Heart left ventricle (tissue), 13 donors: ENCODE measurements at regions not wholly inside any gene's neighbourhood (a gene's known extent, or its start where the extent isn't known, plus 50 kb on each side); places are given as distances from the start of the nearest gene placed in this dataset.

Source experiments
- POLR2A ChIP-seq, 2 donors: fragments of 450-650 bp; IDR thresholded peaks; one replicate each; pipeline ENCODE4 v1.6.1; 2017; ENCODE audit warnings: antibody characterized with exemption in 2 of 2, mild to moderate bottlenecking in 2 of 2, moderate library complexity in 2 of 2
- TF ChIP-seq, protein P1 (sequence below), 12 donors: fragments of 200-600 bp; sonication (generic) in 4 of 12; IDR thresholded peaks; one replicate each; pipeline versions ENCODE4 v1.5.0 to v1.8.0; 2018 to 2022; ENCODE audit warnings: antibody characterized with exemption in 12 of 12, mild to moderate bottlenecking in 5 of 12
- donor health status: ischemic (EF 13 %, LVEDD 7.1; RV severe dilation, severe dysfunction).
- donor health status: DM: no; HTN: yes; CAD: no.
- donor health status: DM: no; HTN: no; CAD: no.
- donor health status: ischemic (EF 25% LVEDD 6.9; RV normal size, moderate dysfunction).
- donor health status: ischemic (EF 25% LVEDD 5.7; RV mildly dilated, moderate dysfunction).
- donor health status: ischemic (EF 35%, LVEDD 5.7; RV mildly dilated, moderate dysfunction).
- donor health status: nonischemic (EF 11% LVEDD 7.7; RV severe dilation, severe dysfunction).
- donor health status: DM: yes; HTN: yes; CAD: no.
- donor health status: PGD.
- donor health status: ischemic (EF 29% LVEDD 5.4; RV normal size, mild dysfunction).
- donor health status: nonischemic (EF 23%, LVEDD 6.1; RV moderate dilation, normal function).

DNA sequence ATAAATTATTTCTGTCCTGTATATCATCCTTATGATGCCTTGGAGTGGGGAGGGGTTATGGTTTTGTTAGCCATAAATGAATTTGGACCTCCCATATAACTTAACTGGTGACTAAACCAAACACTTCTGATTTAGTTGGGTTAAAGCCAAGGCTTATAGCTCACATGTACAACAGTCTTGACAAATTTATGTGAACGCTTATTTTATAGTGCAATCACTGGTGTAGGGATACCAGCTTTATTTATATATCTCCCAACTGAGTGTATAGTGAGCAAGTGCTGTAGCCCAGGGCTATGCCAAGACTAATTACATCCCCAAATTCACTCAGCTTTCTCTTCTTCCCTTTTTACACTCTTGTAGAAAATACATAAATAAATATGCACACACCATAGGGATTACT lies 956.2 kb downstream of the SORCS3 start:
- TF ChIP-seq, protein P1, sequence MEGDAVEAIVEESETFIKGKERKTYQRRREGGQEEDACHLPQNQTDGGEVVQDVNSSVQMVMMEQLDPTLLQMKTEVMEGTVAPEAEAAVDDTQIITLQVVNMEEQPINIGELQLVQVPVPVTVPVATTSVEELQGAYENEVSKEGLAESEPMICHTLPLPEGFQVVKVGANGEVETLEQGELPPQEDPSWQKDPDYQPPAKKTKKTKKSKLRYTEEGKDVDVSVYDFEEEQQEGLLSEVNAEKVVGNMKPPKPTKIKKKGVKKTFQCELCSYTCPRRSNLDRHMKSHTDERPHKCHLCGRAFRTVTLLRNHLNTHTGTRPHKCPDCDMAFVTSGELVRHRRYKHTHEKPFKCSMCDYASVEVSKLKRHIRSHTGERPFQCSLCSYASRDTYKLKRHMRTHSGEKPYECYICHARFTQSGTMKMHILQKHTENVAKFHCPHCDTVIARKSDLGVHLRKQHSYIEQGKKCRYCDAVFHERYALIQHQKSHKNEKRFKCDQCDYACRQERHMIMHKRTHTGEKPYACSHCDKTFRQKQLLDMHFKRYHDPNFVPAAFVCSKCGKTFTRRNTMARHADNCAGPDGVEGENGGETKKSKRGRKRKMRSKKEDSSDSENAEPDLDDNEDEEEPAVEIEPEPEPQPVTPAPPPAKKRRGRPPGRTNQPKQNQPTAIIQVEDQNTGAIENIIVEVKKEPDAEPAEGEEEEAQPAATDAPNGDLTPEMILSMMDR (IDR thresholded peaks at IDR 0.05): no peak
- TF ChIP-seq POLR2A (IDR thresholded peaks at IDR 0.05): no peak
